Hepatocyte (in vitro differentiated cells): ENCODE measurements at regions not wholly inside any gene's neighbourhood (a gene's known extent, or its start where the extent isn't known, plus 50 kb on each side); places are given as distances from the start of the nearest gene placed in this dataset.

Experiments used
- CTCF ChIP-seq: fragments of 200-600 bp; sonication (generic); IDR thresholded peaks from 2 replicates; pipeline ENCODE4 v1.5.1; 2016; ENCODE audit warnings: antibody characterized with exemption, mild to moderate bottlenecking; ENCODE audit not compliant: poor library complexity
- EZH2 ChIP-seq: fragments of 200-600 bp; sonication (generic); IDR thresholded peaks from 2 replicates; pipeline ENCODE4 v1.6.1; 2016; ENCODE audit warnings: antibody characterized with exemption, mild to moderate bottlenecking, borderline replicate concordance
- EZH2phosphoT487 ChIP-seq: fragments of 200-600 bp; sonication (generic); IDR thresholded peaks from one replicate; pipeline ENCODE4 v1.6.1; 2018; ENCODE audit warnings: antibody characterized with exemption, mild to moderate bottlenecking, low read depth, moderate library complexity; ENCODE audit not compliant: unreplicated experiment, severe bottlenecking

DNA sequence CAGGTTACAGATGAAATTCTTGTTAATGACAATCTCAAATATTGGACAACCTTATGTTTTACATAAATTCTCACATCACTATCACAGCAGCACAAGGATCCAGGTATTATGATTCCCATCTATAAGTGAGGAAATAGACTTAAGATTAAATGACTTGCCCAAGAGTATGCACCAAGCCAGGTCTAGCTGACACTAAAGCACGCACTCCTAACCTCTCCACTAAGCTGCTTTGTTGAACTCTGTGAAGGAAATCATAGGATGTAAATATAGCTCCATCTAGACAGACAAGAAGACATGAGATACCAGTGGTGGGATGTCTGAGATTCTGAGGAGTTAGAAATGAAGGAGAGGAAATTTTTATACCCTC is 87.9 kb downstream of the PHLDA1 start:
- TF ChIP-seq CTCF (no peak), EZH2 (no peak), EZH2phosphoT487 (no peak)
